ENCODE measurements at regions not wholly inside any gene's neighbourhood (a gene's known extent, or its start where the extent isn't known, plus 50 kb on each side); places are given as distances from the start of the nearest gene placed in this dataset.

DNA sequence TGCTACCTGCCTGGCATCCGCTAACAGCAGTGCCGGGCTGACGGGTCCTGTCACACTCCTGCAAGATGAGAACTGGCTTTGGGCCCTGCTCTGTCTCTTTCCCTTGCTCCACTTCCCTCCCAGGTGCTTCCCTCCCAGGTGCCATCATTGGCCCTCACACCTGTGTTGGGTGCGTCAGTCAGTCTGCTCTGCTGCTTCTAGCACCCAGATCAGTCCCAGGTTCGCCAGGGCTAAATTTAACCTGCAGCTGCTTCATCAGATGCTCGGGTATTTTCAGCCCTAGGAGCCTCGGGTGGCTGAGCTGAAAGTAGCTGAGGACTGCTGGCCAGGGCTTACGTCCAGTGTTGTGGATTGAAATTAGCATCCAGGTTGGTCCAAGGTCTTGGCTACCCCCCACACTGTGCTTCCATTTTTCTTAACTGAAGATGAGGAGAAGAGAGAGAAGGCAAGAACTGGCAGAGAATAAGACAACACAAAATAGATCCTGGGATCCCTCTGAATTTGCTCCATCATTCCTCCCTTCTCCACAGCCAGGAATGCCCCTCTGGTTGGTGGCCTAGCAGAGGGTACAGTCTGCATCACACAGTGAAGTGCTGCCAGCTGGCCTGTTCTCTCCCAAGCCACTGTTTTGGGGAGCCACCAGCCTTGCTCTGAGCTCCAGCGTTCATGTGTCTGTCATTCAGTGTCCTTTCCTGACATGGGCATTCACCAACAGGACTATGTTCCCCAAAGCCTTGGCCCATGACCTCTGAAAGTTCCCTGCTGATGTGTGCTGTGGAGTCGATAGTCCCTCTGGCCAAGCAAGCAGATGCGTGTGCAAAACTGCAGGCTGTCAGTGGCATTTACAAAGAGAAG lies 65.9 kb upstream of the SYPL1 start:
- Histone ChIP-seq H3K9me3 (ENCODE audit: control insufficient read depth, low read length) (no peaks in the 10 kb centered on the region), H3K9ac (ENCODE audit: low read length) (peak overlapping the region; percentile 86), H3K4me3 (ENCODE audit: low read length) (no peak overlapping the region), H3K27me3 (replicated peaks; ENCODE audit: control insufficient read depth, insufficient read depth, low read length) (no peaks in the 10 kb centered on the region), H3K36me3 (ENCODE audit: control insufficient read depth, insufficient read depth, low read length, severe bottlenecking) (no peaks in the 10 kb centered on the region), H3K4me1 (ENCODE audit: control insufficient read depth, insufficient read depth, low read length) (peaks cover 29% of the 10 kb centered on the region)
- peak; percentile 11 for DNase-seq (ENCODE audit: low read depth)

DNA sequence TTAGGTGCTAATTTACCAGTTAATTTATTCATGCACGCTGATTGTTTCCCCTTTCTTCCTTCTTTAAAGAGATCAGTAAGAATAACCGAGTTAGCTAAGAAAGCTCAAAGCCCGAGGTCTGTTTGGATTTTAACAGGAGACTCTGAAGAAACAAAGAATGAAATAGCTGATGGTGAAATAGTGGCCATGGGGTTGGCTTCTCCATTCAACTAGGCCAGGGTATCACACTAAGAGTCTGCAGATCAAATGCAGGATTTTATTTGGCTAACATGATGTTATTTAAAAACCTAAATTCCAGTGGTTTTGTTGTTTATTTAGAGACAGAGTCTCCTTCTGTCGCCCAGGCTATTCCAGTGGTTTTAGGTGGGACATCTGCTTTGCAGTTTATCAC lies 65.2 kb upstream of the SYPL1 start:
- Histone ChIP-seq H3K4me1 (ENCODE audit: control insufficient read depth, insufficient read depth, low read length) (peaks cover 29% of the 10 kb centered on the region), H3K9me3 (ENCODE audit: control insufficient read depth, low read length) (no peaks in the 10 kb centered on the region), H3K9ac (ENCODE audit: low read length) (peak overlapping the region; percentile 86), H3K36me3 (ENCODE audit: control insufficient read depth, insufficient read depth, low read length, severe bottlenecking) (no peaks in the 10 kb centered on the region), H3K27me3 (replicated peaks; ENCODE audit: control insufficient read depth, insufficient read depth, low read length) (no peaks in the 10 kb centered on the region), H3K4me3 (ENCODE audit: low read length) (peak overlapping the region; percentile 39)
- DNase-seq (ENCODE audit: low read depth): peak; percentile 47

GRCh38 chr7:106176414-106177299 lies 64.5 kb upstream of the SYPL1 start:
- DNase-seq (ENCODE audit: low read depth): peak; percentile 92
- H3K4me3 ChIP-seq (ENCODE audit: low read length): peak overlapping the region; percentile 39
- H3K36me3 ChIP-seq (ENCODE audit: control insufficient read depth, insufficient read depth, low read length, severe bottlenecking): no peaks in the 10 kb centered on the region
- no peaks in the 10 kb centered on the region for H3K9me3 ChIP-seq (ENCODE audit: control insufficient read depth, low read length)
- H3K27me3 ChIP-seq (replicated peaks; ENCODE audit: control insufficient read depth, insufficient read depth, low read length): no peaks in the 10 kb centered on the region
- H3K4me1 ChIP-seq (ENCODE audit: control insufficient read depth, insufficient read depth, low read length): peaks cover 29% of the 10 kb centered on the region
- H3K9ac ChIP-seq (ENCODE audit: low read length): peak overlapping the region; percentile 86

GRCh38 chr7:106175507-106175906 lies 63.4 kb upstream of the SYPL1 start:
- Histone ChIP-seq H3K27me3 (replicated peaks; ENCODE audit: control insufficient read depth, insufficient read depth, low read length) (no peaks in the 10 kb centered on the region), H3K4me3 (ENCODE audit: low read length) (no peak overlapping the region), H3K9ac (ENCODE audit: low read length) (no peak overlapping the region), H3K9me3 (ENCODE audit: control insufficient read depth, low read length) (no peaks in the 10 kb centered on the region), H3K4me1 (ENCODE audit: control insufficient read depth, insufficient read depth, low read length) (peaks cover 31% of the 10 kb centered on the region), H3K36me3 (ENCODE audit: control insufficient read depth, insufficient read depth, low read length, severe bottlenecking) (no peaks in the 10 kb centered on the region)
- DNase-seq (ENCODE audit: low read depth): no peak

- no peak overlapping the region for H3K4me3 ChIP-seq (ENCODE audit: low read length)
- H3K27me3 ChIP-seq (replicated peaks; ENCODE audit: control insufficient read depth, insufficient read depth, low read length): no peaks in the 10 kb centered on the region
- no peak overlapping the region for H3K9ac ChIP-seq (ENCODE audit: low read length)
- DNase-seq (ENCODE audit: low read depth): no peak
- no peaks in the 10 kb centered on the region for H3K36me3 ChIP-seq (ENCODE audit: control insufficient read depth, insufficient read depth, low read length, severe bottlenecking)
- H3K4me1 ChIP-seq (ENCODE audit: control insufficient read depth, insufficient read depth, low read length): peaks cover 34% of the 10 kb centered on the region
- H3K9me3 ChIP-seq (ENCODE audit: control insufficient read depth, low read length): no peaks in the 10 kb centered on the region
Measured at GRCh38 chr7:106170651-106171050, 58.5 kb upstream of the SYPL1 start.

DNA sequence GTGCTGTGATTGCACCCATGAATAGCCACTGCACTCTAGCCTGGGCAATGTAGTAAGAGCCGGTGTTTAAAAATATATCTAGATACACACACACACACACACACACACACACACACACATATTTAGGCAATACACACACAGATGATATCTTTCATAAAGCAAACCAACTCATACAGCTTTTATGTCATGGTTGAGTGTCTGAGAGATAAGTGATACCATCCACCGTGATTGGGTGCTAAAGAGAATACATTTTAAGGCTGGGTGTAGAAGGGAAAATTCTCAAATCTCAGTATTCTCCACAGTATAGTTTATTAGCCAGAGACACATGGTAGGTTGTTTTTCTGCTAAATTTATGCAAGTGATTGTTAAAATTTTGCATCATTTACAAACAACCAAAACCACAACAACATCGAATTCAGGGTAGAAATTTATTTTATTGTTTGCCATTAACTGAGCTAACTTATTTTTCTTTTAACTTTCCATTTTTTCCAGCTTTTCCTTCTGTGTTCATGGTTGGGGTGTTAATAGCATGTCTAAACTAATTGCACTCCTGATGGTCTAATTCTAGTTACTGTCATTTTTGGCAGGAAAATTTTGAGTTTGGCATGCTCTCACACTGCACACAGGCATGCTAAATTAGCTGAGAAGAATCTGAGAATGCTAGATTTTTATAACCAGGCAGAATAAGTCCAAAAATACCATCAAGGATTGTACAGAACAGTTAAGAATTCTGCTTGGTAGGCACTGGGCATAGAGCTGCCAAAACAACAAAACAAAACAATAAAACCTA lies 57.9 kb upstream of the SYPL1 start:
- Histone ChIP-seq H3K4me3 (ENCODE audit: low read length) (no peak overlapping the region), H3K36me3 (ENCODE audit: control insufficient read depth, insufficient read depth, low read length, severe bottlenecking) (no peaks in the 10 kb centered on the region), H3K9me3 (ENCODE audit: control insufficient read depth, low read length) (no peaks in the 10 kb centered on the region), H3K9ac (ENCODE audit: low read length) (no peak overlapping the region), H3K27me3 (replicated peaks; ENCODE audit: control insufficient read depth, insufficient read depth, low read length) (no peaks in the 10 kb centered on the region), H3K4me1 (ENCODE audit: control insufficient read depth, insufficient read depth, low read length) (peaks cover 40% of the 10 kb centered on the region)
- no peak for DNase-seq (ENCODE audit: low read depth)

DNA sequence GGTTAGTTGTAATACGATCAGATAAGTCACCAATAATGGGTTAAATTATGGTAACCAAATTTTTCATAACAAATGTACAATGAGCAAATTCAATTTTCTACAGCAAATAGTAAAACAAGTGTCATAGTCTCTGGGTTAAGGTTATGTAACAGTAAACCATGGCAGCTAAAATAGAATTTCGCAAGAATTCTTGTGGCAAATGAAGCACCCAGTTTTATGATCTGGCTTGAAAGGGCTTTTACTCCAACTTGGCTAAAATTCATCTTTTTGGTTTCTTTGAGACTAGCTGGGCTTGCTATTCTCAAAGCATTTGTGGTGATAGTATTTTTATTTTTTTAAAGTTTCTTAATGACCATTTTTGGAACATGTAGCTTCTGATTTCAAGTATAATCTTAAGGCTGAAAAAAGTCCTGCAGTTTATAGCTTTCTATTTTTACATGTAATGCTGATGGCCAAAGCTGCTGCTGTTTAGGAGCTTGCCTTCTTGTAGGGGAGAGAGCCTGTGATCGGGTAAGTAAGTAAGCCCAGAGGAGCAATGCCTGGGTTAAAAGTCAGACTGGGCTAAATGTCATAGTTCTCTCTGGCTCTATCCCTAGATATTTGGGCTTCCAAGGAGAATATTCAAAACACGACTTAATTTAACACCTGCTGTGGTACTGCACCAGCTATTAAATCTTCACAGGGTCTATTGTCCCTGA lies 55.5 kb upstream of the SYPL1 start:
- Histone ChIP-seq H3K4me1 (ENCODE audit: control insufficient read depth, insufficient read depth, low read length) (peaks cover 40% of the 10 kb centered on the region), H3K4me3 (ENCODE audit: low read length) (peak overlapping the region; percentile 39), H3K36me3 (ENCODE audit: control insufficient read depth, insufficient read depth, low read length, severe bottlenecking) (no peaks in the 10 kb centered on the region), H3K27me3 (replicated peaks; ENCODE audit: control insufficient read depth, insufficient read depth, low read length) (no peaks in the 10 kb centered on the region), H3K9me3 (ENCODE audit: control insufficient read depth, low read length) (peaks cover 13% of the 10 kb centered on the region), H3K9ac (ENCODE audit: low read length) (peak overlapping the region; percentile 64)
- peak; percentile 44 for DNase-seq (ENCODE audit: low read depth)

- H3K9ac ChIP-seq (ENCODE audit: low read length): peak overlapping the region; percentile 64
- peak; percentile 91 for DNase-seq (ENCODE audit: low read depth)
- H3K4me1 ChIP-seq (ENCODE audit: control insufficient read depth, insufficient read depth, low read length): peaks cover 40% of the 10 kb centered on the region
- H3K9me3 ChIP-seq (ENCODE audit: control insufficient read depth, low read length): peaks cover 14% of the 10 kb centered on the region
- H3K4me3 ChIP-seq (ENCODE audit: low read length): peak overlapping the region; percentile 39
- H3K36me3 ChIP-seq (ENCODE audit: control insufficient read depth, insufficient read depth, low read length, severe bottlenecking): no peaks in the 10 kb centered on the region
- H3K27me3 ChIP-seq (replicated peaks; ENCODE audit: control insufficient read depth, insufficient read depth, low read length): no peaks in the 10 kb centered on the region
Measured at GRCh38 chr7:106166651-106167342, 54.7 kb upstream of the SYPL1 start.

DNA sequence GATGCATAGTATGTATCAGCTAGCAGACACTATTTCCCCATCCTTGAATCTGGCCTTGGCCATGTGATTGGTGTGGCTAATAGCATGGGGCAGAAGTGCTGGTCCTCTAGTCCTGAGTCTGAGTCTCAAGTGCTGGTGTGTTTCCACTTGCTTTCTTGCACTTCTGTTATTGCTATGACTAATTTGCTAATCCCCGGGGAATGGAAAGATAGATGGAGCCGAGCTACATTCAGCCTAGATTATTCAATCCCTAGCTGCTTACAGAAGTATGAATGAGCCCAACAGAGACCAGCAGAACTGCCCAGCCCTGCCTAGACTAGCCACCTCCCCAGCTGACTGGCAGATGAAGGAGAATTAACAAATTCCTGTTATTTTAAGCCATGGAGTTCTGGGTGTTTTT lies 53.2 kb upstream of the SYPL1 start:
- Histone ChIP-seq H3K4me1 (ENCODE audit: control insufficient read depth, insufficient read depth, low read length) (peaks cover 37% of the 10 kb centered on the region), H3K9ac (ENCODE audit: low read length) (no peak overlapping the region), H3K4me3 (ENCODE audit: low read length) (no peak overlapping the region), H3K27me3 (replicated peaks; ENCODE audit: control insufficient read depth, insufficient read depth, low read length) (no peaks in the 10 kb centered on the region), H3K9me3 (ENCODE audit: control insufficient read depth, low read length) (peaks cover 16% of the 10 kb centered on the region), H3K36me3 (ENCODE audit: control insufficient read depth, insufficient read depth, low read length, severe bottlenecking) (no peaks in the 10 kb centered on the region)
- peak; percentile 60 for DNase-seq (ENCODE audit: low read depth)

DNA sequence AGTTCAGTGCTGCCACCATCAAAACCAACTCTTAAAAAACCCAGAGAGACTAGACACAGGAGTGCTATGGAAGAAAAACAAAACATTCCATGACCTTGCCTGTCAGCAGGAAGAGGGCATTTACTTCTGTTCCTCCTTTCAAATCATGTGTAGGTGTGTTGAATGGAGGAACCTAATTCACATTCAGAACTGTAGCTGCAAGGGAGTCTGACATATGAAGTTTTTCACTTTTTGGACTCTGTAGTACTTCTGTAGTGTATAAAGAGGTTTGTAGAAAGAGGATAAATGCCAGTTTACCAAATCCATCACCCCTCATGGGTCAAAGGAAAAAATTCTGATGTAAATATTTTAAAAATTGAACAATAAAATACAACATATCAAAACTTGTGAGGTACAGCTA lies 51.1 kb upstream of the SYPL1 start:
- DNase-seq (ENCODE audit: low read depth): no peak
- Histone ChIP-seq H3K4me3 (ENCODE audit: low read length) (no peak overlapping the region), H3K27me3 (replicated peaks; ENCODE audit: control insufficient read depth, insufficient read depth, low read length) (no peaks in the 10 kb centered on the region), H3K4me1 (ENCODE audit: control insufficient read depth, insufficient read depth, low read length) (peaks cover 31% of the 10 kb centered on the region), H3K9ac (ENCODE audit: low read length) (no peak overlapping the region), H3K9me3 (ENCODE audit: control insufficient read depth, low read length) (peaks cover 29% of the 10 kb centered on the region), H3K36me3 (ENCODE audit: control insufficient read depth, insufficient read depth, low read length, severe bottlenecking) (no peaks in the 10 kb centered on the region)

Measured in adipocyte (in vitro differentiated cells).